Esophagus squamous epithelium (tissue), 5 donors: ENCODE measurements at regions not wholly inside any gene's neighbourhood (a gene's known extent, or its start where the extent isn't known, plus 50 kb on each side); places are given as distances from the start of the nearest gene placed in this dataset.
"Not testable (repeated sequence)": the region's sequence is repeated elsewhere in the genome, so short reads cannot be mapped to it uniquely, and the experiment has no call there.

Experiments
- DNase-seq: peaks from one replicate; lab custom pipeline; 2025; lab: John Stamatoyannopoulos, UW
- H3K27ac ChIP-seq, 4 donors: fragments of 200-600 bp; sonication (generic); one replicate each; pipeline ENCODE4 v1.5.1; 2016 to 2019; ENCODE audit warnings: mild to moderate bottlenecking in 1 of 4
- H3K27me3 ChIP-seq, 4 donors: fragments of 200-600 bp; sonication (generic); 1 replicate in 3 of 4; 2 replicates in 1 of 4; pipeline versions ENCODE4 v1.5.1 to v1.6.0; 2017 to 2021; ENCODE audit warnings: antibody characterized with exemption in 1 of 4
- H3K36me3 ChIP-seq, 3 donors: fragments of 200-600 bp; sonication (generic); one replicate each; pipeline ENCODE4 v1.5.1; 2016 to 2019
- H3K4me1 ChIP-seq, 3 donors: fragments of 200-600 bp; sonication (generic); one replicate each; pipeline ENCODE4 v1.5.1; 2017 to 2019
- H3K4me3 ChIP-seq, 4 donors: fragments of 200-600 bp; sonication (generic); 1 replicate in 3 of 4; 2 replicates in 1 of 4; pipeline ENCODE4 v1.5.1; 2016 to 2019; ENCODE audit warnings: mild to moderate bottlenecking in 2 of 4, moderate library complexity in 1 of 4
- H3K9me3 ChIP-seq, 3 donors: fragments of 200-600 bp; sonication (generic); one replicate each; pipeline ENCODE4 v1.5.1; 2016 to 2019
- POLR2A ChIP-seq, 4 donors: fragments of 450-650 bp; IDR thresholded peaks; one replicate each; pipeline ENCODE4 v1.6.1; 2017; ENCODE audit warnings: antibody characterized with exemption in 4 of 4, mild to moderate bottlenecking in 4 of 4, moderate library complexity in 3 of 4
- WGBS, 2 donors: methylation state at CpG; one replicate each; pipeline ENCODE4 v1.1.5; 2018; 5-methylcytosine and 5-hydroxymethylcytosine counted together
- intact Hi-C: fragments of 100-400 bp; cut with DNase I; formaldehyde crosslinking; loops from one replicate; pipeline ENCODE4 v1.15.0; 2022
- TF ChIP-seq, protein P1 (sequence below), 6 experiments: fragments of 450-650 bp in 4 of 6; fragments of 200-600 bp in 2 of 6; sonication (generic) in 2 of 6; IDR thresholded peaks; one replicate each; pipeline ENCODE4 v1.5.1; 2016 to 2019; ENCODE audit warnings: antibody characterized with exemption in 6 of 6, mild to moderate bottlenecking in 4 of 6, moderate library complexity in 4 of 6
- donor health status: DM: yes; HTN: yes; CAD: no.

DNA sequence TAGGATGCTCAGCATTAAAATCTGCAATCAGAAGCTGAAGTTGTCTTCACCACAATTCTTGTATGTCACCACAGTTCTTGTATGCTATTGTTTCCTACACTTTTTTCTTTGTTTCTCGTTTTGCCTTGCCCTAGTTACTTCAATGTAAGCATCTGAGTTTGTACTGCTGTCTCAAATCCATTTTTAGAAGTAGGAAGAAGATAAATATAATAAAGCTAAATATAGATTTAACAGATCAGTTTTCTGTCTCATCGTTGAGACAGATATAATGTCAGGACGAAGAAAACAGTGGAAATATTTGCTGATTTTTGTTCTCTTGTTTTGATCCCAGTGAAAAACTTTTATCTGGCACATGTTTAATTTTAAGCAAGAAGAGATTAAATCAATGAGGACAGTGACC, 318.0 kb downstream of the QKI start:
- Histone ChIP-seq H3K27me3 (no peaks in the 10 kb centered on the region), H3K9me3 (no peaks in the 10 kb centered on the region), H3K4me1 (no peaks in the 10 kb centered on the region), H3K36me3 (no peaks in the 10 kb centered on the region), H3K4me3 (no peak overlapping the region), H3K27ac (no peak overlapping the region)
- intact Hi-C loops: no loop called here
- TF ChIP-seq, protein P1, sequence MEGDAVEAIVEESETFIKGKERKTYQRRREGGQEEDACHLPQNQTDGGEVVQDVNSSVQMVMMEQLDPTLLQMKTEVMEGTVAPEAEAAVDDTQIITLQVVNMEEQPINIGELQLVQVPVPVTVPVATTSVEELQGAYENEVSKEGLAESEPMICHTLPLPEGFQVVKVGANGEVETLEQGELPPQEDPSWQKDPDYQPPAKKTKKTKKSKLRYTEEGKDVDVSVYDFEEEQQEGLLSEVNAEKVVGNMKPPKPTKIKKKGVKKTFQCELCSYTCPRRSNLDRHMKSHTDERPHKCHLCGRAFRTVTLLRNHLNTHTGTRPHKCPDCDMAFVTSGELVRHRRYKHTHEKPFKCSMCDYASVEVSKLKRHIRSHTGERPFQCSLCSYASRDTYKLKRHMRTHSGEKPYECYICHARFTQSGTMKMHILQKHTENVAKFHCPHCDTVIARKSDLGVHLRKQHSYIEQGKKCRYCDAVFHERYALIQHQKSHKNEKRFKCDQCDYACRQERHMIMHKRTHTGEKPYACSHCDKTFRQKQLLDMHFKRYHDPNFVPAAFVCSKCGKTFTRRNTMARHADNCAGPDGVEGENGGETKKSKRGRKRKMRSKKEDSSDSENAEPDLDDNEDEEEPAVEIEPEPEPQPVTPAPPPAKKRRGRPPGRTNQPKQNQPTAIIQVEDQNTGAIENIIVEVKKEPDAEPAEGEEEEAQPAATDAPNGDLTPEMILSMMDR (IDR thresholded peaks at IDR 0.05): no peak
- no peak for TF ChIP-seq POLR2A (IDR thresholded peaks at IDR 0.05)
- WGBS, 2 donors: 37 to 47% methylated on average over 3 of the region's 3 CpGs
- no peak for DNase-seq

DNA sequence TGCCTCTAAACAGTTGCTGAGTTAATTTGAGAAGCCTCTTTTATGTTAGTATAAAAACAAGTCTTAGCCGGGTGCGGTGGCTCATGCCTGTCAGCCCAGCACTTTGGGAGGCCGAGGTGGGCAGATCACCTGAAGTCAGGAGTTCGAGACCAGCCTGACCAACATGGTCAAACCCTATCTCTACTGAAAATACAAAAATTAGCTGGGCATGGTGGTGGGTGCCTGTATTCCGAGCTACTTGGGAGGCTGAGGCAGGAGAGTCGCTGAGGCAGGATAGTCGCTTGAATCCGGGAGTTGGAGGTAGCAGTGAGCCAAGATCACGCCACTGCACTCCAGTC, 317.5 kb downstream of the QKI start:
- H3K4me3 ChIP-seq, H3K4me1 ChIP-seq, DNase-seq, H3K27ac ChIP-seq, H3K9me3 ChIP-seq, H3K36me3 ChIP-seq, intact Hi-C loops, H3K27me3 ChIP-seq: not testable (repeated sequence)
- WGBS, 2 donors: 89 to 94% methylated on average over 9 of the region's 9 CpGs

DNA sequence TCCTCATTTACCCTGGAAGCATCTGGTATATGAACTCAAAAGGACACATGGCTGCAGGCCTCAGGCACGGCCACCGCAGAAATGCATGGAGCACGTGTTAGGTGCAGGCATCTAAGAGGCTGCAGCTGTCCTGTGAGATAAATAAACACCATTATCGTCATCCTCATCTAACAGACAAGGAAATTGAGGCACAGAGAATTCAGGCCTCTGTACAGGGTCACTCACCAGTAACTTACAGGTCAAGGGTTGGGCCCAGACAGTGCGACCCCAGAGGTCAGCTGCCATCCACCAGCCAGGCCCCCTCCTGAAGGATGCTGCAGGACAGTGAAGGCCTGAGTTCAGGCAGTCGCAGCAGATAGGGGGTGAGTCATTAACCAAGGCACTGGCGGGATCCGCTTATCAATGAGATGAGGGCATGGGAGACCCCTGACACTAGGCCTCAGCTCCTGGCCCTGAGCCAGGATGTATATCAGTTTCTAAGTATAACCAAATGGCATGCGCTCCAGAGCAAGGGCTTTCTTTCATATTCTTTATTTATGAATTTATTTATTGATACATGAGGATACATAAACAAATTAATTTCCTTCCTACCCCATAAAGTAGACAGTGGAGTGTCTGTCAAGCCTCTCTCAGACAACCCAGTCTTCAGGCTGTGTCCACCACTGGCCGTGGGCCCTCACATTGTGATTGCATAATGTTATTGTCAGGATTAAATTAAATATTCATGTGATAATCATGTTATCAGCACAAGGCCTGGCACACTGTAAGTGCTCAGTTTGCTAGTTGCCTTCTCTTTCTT, 316.9 kb downstream of the QKI start:
- intact Hi-C loops: no loop called here
- H3K9me3 ChIP-seq: no peaks in the 10 kb centered on the region
- 84 to 91% methylated on average over 3 to 9 of the region's 10 CpGs for WGBS, 2 donors
- no peak for TF ChIP-seq POLR2A (IDR thresholded peaks at IDR 0.05)
- H3K27ac ChIP-seq: no peak overlapping the region
- no peak for DNase-seq
- no peaks in the 10 kb centered on the region for H3K4me1 ChIP-seq
- H3K27me3 ChIP-seq: no peaks in the 10 kb centered on the region
- H3K36me3 ChIP-seq: no peaks in the 10 kb centered on the region
- H3K4me3 ChIP-seq: no peak overlapping the region

DNA sequence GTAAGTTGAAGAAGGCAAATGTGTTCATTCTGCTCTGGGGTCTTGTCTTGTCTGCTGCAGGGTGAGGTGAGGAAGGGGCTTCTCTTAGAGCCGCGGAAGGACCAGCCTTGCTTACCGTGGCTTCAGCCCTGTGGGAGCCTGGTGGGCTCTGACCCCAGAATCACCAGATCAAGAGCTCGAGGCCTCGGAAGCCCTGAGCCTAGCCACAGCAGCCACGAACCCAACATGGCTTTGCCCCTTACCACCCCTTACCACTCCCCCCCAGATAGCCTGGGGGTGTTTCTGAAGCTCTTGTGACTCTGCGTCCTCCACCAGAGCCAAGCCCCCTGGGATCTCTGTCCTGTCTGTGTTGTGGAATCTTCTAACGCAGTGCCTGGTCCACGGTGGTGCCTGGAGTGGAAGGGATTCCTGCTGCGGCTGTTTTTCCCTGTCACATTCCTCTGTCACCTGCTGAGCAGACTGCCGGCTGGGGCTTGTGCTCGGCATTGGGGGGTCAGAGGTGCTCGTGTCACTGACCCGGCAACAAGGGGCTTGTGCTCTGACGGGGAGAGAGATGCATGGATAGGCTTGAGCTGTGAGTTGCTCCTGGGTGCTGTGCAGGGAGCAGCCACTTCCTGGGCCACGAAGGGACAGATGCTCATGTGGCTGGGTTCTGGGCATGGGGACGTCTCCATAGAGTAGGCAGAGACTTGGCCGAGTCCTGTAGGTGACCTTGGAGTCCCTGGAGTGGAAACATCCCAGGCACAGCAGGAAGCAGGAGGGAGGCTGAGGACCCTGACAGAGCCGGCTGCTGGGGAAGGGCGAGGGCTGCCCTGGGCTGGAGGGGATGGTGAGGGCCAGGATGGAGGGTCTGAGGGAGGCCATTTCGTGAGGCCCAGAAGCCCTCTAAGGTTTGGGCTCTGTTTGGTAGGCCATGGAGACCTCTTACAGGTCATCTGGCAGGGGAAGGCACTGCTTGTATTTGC, 316.0 kb downstream of the QKI start:
- DNase-seq: no peak
- no peaks in the 10 kb centered on the region for H3K27me3 ChIP-seq
- WGBS, 2 donors: 87 to 90% methylated on average over 11 to 13 of the region's 21 CpGs
- no peak overlapping the region for H3K27ac ChIP-seq
- TF ChIP-seq, protein P1 (IDR thresholded peaks at IDR 0.05): no peak
- TF ChIP-seq POLR2A (IDR thresholded peaks at IDR 0.05): no peak
- no peak overlapping the region for H3K4me3 ChIP-seq
- no peaks in the 10 kb centered on the region for H3K36me3 ChIP-seq
- H3K9me3 ChIP-seq: no peaks in the 10 kb centered on the region
- H3K4me1 ChIP-seq: no peaks in the 10 kb centered on the region
- intact Hi-C loops: no loop called here

DNA sequence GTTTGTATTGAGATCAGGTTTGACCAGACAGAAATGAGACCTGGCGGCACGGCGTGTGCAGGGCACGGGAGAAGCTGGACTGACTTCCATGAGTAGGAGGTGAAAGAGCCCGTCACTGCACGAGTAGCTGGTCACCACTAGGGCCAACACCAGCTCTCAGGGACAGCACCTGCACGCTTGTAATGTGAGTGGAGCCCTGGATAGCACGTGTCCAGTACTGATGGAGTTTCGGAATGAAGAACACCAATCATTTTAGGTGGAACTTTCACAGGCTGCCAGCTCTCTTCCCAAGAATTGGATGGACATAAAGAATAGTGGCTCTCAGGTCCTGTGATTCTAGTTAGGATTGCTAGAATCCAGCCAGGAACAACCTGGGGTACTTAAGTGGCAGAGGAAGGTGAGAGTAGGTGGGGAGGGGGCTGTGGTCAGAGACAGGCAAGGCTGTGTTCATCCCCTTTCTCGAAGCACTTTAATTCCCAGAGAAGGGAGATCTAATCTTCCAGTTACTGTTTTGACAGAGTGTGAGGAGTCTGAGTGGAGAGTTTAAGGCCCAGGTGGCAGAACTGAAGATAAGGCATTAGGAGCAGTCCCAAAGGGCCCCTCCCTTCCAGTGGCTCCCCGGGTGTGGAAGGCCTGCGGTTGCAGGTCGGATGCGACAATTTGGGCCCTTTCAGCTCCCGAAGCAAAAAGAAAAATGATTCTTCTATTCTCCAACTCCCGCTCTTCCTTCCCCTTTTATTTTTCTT, 314.8 kb downstream of the QKI start:
- H3K4me3 ChIP-seq: no peak overlapping the region
- no peaks in the 10 kb centered on the region for H3K4me1 ChIP-seq
- H3K9me3 ChIP-seq: no peaks in the 10 kb centered on the region
- no peak overlapping the region for H3K27ac ChIP-seq
- intact Hi-C loops: no loop called here
- H3K27me3 ChIP-seq: no peaks in the 10 kb centered on the region
- TF ChIP-seq, protein P1 (IDR thresholded peaks at IDR 0.05): no peak
- no peak for TF ChIP-seq POLR2A (IDR thresholded peaks at IDR 0.05)
- 84 to 87% methylated on average over 11 to 12 of the region's 16 CpGs for WGBS, 2 donors
- DNase-seq: no peak
- no peaks in the 10 kb centered on the region for H3K36me3 ChIP-seq
